NCI-H1048 (cell line): ENCODE measurements at regions not wholly inside any gene's neighbourhood (a gene's known extent, or its start where the extent isn't known, plus 50 kb on each side); places are given as distances from the start of the nearest gene placed in this dataset.
"Not testable (repeated sequence)": the region's sequence is repeated elsewhere in the genome, so short reads cannot be mapped to it uniquely, and the experiment has no call there.

Experiments
- DNase-seq: peaks from one replicate; lab custom pipeline; 2025; lab: John Stamatoyannopoulos, UW

DNA sequence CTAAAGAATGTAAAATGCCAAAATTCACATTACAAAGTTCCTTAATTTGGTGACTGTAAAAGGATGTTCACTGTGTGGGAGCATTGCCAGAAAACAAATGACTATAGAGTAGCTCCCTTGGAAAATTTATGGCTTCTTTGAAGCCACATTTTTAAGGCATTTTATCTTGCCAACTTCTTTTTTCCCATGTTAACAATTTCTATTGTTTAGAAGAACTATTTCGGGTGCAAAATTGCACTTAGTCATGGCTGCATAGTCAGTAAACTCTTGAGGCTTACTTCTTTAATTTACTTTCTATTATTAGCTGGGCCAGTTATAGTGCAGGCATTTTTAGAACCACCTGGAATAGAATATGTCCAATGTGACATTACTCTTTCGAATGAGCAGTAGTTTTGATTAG is 515.3 kb downstream of the JRKL start:
- no peak for DNase-seq

DNA sequence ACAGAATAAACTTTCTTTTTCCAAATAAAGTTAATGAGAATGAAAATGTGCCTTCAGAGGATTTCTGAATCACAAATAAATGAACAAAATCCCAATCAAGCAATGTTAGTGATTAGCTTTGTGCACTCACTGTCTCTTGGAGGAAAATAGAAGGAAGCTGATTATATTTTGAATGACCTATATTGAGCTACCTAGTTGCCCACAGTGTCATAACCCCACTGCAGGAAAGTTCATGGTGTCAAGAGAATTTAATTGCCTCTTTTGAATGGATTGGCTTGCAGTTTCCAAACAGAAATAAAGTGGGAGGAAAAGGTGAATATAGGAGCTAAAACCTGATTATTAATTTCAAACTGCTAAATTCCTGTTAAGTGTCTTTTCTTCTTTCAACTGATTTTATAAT is 515.9 kb downstream of the JRKL start:
- DNase-seq, result no peak

DNA sequence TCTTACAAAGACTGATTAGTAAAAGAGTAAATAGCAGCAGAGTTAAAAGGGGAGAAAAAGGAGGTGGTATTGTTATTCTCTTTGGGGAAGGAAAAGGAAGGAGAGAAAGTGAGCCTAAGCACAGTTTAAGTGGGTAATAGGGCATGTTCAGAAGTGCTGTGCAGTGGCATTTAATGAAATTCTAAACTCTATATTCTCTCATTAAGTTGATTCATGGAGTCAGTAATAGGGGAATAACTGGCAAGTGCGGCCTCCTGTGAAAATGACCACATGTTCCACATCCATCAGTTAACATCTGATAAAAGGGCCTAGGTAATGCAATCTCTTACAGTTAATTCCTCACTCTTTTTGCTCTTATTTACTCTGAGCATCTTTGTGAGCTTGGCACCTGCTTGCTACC is 516.7 kb downstream of the JRKL start:
- DNase-seq, result no peak

DNA sequence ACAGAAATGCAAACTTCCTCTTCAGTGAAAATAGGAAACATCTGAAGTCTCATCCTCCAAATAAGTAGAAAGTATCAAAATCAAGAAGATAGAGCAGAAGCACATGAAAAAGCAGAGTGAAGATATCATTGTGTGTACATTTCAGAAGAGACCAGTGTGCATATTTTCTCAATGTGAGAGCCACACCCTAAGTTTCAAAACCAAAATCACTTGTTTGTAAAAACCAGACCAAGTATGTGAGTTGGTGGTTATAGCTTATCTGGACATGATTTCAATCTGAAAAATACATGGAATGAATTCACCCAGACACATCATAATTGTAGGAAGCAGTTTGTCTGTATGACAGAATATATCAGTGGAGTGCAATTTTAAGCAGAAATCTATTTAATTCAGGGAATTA is 536.0 kb downstream of the JRKL start:
- DNase-seq, result no peak

DNA sequence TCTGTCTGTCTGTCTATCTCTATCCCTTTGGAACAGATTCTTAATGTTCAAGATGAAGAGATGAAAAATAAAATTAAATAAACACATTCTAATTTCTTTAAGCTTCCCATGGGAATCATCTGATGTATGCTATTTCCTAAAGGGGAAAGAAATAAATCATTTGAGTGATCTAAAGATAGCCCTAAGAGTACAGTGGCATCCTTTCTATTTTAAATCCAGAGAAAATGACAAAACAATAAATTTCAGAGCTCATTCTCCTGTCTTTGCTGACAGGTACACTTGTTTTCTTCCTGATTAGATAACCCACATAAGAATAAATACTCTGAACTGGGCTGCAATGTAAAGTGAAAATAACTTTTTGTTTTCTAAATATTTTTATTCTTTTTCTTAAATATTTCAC is 550.4 kb downstream of the JRKL start:
- DNase-seq, result no peak

DNA sequence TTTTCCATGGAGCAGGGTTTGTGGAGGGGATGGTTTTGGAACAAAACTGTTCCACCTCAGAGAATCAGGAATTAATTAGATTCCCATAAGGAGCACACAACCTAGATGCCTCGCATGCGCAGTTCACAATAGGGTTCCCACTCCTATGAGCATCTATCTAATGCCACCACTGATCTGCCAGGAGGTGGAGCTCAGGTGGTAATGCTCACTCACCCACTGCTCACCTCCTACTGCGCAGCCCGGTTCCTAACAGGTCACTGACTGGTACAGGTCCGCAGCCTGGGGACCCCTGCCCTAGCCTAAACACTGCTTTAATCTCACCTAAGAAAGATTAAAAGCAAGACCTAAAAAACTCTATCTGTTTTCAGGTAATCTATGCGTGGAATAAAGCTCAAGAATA is 553.0 kb downstream of the JRKL start:
- DNase-seq, result no peak

DNA sequence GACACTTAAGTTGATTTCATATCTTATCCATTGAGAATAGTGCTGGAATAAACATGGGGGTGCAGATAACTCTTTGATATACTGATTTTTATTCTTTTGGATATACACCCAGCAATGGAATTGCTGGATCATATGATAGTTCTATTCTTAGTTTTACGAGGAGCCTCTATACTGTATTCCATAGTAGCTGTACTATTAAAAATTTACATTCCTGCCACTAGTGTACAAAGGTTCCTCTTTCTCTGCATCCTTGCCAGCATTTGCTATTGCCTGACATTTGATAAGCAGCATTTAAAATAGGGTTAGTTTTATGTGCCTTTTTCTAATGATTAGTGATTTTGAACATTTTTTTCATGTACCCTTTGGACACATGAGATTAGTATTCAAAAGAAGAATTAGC is 554.2 kb downstream of the JRKL start:
- no peak for DNase-seq

DNA sequence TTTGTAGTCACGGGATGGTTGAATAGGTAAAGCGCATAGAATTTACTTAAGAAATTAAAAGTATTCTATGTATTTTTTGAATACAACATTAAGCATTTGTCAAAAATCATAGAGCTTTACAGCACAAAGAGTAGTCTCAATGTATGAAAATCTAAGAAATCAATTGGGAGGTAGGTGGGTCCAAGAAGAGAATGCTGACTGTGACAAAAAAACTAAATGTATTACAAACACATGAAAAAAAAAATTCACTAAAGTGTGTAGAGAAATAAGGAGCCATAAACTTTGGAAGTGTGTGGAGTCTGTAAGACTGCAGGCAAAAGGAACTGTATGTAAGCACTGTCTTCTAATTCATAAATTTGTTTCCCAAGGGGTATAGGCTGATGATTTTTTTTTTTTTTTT is 558.3 kb downstream of the JRKL start:
- DNase-seq, result no peak

DNA sequence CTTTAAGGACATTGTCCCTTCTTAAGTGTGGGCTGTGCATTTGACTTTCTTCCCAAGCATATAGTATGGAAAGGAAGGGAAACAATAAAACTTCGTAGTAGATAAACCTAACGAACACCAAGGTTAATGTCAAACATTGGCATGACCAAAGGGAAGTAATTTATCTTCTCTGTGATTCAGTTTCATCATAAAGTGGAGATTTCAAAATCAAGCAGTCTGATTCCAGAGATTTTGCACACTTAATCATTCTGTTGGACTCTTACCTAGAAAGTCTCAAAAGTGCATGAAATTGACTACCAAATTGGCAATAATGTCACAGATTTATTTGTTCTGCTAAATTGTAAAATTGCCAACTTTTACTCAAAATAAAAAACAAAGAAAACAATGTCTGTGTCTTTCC is 559.7 kb downstream of the JRKL start:
- no peak for DNase-seq

DNA sequence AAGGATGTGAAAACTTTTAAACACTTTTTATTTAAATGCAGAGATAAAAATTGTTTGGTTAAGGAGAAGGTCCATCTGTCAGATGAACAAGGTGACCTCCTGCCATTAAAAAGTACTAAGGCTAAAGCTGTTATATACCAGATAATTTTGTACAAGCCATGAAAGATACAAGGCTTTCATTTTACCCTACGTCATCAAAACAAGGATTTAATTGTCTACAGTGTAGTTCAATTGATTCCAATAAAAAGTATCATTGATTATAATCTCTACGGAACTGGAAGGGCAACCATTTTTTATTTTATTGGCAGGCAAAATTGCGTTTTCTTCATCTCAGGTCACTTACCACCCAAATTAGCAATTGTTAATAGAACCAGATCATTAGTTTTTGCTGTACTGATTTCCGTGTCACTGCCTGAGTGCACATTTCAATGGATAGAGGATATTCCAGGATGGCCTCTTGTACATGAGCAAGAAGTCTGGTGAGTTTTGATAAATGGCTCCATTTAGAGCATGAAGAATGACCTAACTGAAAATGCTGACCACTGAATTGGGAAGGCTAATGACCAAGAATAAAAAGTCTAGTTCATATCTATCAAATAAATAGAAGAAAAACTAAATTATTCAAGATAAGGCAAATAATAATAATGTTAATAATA is 564.9 kb downstream of the JRKL start:
- no peak for DNase-seq

DNA sequence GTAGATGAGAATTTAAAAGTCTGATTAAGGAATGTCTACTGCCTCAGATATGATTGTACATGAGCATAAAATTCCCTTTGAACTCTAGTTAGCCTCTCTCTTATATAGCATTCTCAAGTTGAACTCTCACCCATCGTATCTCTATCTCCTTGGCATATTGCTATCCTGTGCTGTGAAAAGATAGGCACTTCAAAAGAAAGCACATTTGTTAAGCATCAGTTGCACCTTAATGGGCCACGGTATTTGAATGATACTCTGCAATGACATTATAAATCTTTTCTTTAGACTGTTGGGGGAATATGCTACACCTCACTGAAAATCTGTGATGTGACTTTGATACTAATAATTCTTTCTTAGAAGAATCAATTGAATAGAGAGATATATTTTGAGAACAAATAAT is 570.7 kb downstream of the JRKL start:
- DNase-seq, result no peak

DNA sequence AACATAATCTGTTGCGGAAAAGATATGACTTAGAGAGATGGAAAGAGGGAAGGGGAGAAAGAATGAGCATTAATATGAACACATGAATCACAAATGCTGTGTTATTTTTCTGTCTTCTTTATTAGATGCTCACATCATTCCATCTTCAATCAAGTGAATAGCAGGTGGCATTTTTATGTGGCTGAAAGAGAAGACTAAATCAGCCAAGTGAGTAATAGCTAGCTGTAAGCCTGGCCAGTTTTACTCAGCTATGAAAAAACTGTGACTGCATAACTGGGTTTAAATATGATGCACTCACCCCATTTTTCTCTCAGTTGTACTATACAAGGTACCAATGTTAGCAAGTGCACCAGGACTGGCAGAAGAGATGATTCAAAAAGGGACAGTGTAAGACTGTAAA is 571.1 kb downstream of the JRKL start:
- no peak for DNase-seq

DNA sequence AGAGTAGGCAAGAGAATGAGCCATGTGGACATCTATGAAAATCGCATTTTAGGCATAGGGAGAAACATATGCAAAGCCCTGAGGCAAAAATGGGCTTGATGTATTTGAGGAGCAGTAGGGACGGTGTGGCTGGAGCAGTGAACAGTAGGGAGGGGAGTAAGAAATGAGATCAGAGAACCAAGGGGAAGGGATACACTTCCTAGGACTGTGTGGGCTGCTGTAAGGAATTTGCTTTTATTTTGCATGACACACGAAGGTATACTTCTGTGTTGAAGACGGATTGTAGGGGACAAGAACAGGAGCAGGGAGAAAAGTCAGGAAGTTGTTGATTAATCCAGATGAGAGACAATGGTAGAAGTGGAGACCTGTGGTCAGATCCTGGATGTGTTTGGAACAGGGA is 572.1 kb downstream of the JRKL start:
- no peak for DNase-seq

DNA sequence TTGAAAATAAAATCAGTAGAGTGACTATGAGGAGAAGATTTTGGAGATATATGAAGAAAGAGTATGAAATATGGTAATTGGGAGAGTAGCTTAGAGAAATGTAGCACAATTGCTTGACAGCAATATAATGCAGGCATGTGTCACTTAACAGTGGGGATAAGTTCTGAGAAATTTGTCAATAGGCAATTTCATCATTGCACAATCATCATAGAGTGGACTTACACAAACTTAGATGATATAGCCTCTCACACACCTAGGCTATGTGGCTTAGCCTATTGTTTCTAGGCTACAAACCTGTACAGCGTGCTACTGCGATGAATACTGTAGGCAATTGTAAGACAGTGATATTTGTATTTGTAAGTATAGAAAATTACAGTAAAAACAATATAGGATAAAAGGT is 573.6 kb downstream of the JRKL start:
- DNase-seq, result no peak

DNA sequence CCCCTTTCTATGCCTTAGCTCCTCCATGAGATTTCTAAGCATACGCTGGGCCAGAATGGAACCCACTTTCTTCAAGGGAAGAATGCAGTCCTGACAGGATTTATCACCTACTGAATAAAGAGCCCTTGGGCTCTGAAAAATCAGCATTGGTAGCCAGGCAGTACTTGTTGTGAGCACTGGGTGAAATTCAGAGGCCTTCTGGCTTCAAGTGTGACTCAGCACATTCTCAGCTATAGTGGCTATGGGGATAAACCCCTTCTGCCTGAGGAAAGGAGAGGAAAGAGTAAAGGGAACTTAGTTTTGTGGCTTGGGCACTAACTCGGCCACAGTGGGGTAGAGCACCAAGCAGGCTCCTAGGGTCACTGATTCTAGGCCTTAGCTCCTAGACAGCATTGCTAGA is 574.8 kb downstream of the JRKL start:
- DNase-seq, result no peak

DNA sequence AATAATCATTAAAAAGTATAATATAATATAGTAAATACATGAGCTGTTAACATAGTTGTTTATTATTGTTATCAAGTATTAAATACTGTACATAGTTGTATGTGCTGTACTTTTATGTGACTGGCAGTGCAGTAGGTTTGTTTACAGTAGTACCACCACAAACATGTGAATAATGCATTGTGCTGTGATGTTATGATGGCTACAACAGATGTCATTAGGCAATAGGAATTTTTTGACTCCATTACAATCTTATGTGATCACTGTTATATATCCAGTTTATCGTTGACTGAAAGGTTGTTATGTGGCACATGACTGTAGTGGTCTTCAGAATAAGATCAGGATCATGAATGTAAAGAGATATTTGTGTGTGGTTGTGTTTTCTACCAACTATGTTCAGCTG is 577.8 kb downstream of the JRKL start:
- no peak for DNase-seq

DNA sequence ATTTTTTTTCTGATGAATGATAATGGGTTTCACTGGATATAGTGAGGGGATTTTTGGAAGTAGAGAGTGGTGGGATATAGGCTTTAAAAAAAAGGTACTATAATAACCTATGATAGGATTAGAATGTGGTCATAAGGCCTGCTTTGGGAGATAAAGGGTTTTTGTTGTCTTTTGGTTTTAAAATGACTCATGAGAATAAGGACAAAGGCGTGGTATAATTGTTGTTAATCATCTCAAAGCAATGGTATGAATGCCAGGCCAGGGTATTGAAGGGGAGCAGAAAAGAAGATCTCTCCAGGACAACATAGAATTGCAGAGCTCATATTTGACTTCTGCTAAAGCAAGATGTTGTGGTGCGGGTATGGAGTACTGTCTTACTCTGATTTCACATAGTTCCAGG is 579.4 kb downstream of the JRKL start:
- no peak for DNase-seq

DNA sequence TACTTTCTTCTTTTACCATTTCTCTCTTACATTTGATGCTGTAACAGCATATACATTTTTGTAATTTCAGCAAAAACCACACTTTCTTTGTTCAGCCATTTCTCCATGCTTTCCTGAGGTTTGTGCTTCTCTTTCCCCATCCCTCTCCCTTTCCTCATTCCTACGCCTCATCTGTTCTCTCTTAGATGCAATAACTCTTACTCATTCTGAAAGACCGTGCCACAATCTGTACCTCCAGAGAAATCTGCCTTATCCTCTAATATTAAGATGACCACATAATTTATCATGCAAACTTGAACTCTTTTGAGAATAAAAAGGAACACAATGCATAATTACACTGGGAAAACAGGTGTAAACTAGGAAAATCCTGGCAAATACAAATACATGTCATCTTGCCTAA is 588.9 kb downstream of the JRKL start:
- no peak for DNase-seq

DNA sequence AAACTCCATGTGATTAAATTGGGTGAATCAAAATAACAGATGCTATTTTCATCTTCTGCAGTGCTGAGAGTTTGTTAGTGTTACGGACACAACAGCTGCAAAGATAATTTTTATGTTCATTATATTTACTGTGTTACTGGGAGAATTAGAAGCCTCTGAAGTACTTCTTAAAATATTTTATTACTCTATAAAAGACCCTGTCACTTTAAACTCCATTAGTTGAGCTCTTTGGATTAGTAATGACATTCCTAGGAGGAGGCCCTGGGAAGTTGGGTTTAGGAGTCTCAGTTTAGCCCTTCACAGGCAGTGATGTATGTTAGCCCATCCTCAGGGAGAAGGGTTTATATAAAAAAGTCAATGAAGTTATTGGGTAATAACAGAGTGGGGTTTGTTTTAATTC is 596.7 kb downstream of the JRKL start:
- no peak for DNase-seq

DNA sequence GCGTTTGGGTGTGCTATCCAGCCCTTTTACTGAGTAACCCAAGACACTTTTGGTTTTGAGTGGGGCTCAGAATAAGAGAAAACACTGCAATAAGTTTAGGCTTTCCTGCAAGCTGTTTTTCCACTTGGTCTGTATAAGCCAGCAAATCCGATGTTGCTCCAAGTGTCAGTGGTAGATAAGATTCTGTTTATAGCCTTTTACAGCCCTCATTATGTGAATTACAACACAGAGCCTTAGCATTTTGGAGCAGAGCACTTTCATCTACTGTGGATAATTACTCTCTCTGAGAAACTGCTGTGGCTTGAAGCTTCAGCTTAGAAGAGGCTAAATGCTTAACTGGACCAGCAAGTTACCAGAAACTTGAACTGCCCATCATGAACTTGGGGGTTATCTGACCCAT is 601.1 kb downstream of the JRKL start:
- DNase-seq, result no peak

DNA sequence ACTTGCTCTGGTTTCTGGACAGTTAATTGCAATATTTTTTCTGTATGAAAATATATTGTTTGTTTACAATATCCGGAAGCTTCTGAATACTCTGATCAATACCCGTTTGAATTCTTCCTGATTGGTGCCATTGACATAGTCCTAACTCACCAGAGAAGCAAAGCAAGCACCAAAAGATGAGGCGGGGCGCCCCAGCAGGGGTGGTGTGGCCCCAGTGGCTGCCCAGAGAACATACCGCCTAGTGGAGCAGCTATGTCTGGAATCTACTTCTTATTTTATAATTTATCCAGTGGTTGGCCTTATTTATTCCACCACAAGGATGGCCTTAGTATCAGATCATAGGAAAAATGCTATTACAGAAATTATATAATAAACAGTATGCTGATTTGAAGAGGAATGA is 610.7 kb downstream of the JRKL start:
- DNase-seq, result no peak

DNA sequence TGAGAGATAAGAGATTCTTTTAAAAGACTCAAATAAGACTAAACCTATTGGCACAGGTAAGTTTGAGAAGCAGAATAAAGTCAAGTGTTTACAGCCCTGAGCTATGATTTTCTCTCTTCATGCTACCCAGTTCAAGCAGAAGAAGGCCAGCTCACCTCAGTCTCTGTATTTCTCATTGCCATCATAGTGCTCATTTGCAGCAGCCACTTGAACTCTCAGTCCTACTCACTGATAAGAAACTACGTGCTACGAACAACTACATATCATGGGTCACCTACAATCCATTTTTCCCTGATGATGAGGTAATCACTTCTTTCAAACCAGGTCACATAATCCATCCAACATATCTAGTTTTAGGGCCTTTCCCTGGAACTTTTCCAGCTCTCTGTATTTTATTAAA is 617.5 kb downstream of the JRKL start:
- DNase-seq, result no peak

DNA sequence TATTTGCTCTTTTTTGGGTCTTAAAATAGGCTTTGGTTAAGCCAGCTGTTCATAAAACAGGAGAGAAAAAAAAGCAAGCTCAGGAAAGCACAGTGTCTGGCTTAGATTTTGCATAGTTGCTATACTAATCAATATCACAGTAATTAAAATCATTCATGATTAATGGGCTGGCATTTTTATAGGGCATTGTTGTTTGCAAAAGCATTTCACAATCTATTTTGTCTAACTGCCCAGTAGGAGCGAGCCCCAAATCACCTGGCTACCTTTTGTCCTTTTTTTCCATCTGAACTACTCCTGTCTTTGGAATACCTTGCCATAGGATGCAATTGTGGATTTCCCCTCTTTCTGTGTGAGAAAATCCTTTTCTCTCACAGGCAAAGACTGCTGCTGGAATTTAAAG is 619.8 kb downstream of the JRKL start:
- no peak for DNase-seq

DNA sequence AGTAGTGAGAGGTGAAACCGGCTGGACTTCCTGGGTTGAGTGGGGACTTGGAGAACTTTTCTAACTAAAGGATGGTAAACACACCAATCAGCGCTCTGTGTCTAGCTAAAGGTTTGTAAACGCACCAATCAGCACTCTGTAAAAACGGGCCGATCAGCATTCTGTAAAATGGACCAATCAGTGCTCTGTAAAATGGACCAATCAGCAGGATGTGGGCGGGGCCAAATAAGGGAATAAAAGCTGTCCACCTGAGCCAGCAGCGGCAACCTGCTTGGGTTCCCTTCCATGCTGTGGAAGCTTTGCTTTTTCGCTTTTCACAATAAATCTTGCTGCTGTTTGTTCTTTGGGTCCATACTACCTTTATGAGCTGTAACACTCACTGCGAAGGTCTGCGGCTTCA is 621.2 kb downstream of the JRKL start:
- not testable (repeated sequence) for DNase-seq

DNA sequence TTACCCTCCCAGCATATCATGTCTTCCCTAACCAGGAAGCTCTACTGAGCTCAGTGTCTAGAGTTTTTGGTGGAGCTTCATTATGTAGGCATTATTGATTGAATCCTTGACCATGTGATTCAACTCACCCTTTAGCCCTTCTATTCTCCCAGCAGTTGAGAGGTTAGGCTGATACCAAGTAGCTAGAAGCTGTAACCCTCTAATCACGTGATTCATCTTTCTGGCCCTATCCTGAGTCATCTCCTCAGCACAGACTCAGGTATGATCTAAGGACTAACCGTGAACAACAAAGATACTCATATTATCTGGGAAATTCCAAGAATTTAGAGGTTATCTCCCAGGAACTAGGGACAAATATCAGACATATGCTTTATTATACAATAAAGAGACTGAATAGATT is 625.5 kb downstream of the JRKL start:
- no peak for DNase-seq
